Erythroblast (primary cell): ENCODE measurements at regions not wholly inside any gene's neighbourhood (a gene's known extent, or its start where the extent isn't known, plus 50 kb on each side); places are given as distances from the start of the nearest gene placed in this dataset.
"Not testable (repeated sequence)": the region's sequence is repeated elsewhere in the genome, so short reads cannot be mapped to it uniquely, and the experiment has no call there.

Source experiments
- DNase-seq, 2 experiments: peaks; one replicate each; lab custom pipeline; 2025; lab: John Stamatoyannopoulos, UW
- GATA1 ChIP-seq: IDR thresholded peaks from 2 replicates; pipeline ENCODE4 v1.6.1; 2011; ENCODE audit warnings: low read depth, mild to moderate bottlenecking, control low read depth, low read length, moderate library complexity
- POLR2A ChIP-seq: IDR thresholded peaks from 2 replicates; pipeline ENCODE4 v1.6.1; 2011; ENCODE audit warnings: mild to moderate bottlenecking, low read length

DNA sequence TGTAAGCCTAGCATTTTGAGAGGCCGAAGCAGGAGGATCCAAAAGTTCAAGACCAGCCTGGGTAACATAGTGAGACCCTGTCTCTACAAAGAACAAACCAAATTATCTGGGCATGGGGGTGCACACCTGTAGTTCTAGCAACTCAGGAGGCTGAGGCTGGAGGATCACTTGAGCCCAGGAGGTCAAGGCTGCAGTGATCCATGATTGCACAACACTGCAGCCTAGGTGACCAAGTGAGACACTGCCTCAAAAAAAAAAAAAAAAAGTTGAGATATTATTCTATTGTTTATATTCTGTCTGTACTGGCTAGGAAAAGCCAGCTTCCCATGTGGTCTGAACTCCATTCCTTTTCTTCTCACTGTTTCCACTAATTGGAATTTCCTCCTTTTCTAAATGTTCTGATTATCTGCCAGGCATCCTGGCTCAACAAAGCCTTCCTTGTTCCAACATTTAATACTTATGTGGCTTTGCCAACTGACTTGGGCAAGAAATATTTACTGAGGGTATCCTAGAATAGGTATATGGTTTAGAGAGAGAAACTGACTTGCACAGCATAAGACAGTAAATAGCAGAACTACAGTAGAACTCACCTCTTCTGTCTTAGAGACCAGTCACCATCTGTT lies 175.2 kb upstream of the ADAMTS3 start:
- TF ChIP-seq POLR2A (no peak), GATA1 (no peak)
- no peak for DNase-seq

- TF ChIP-seq POLR2A (no peak), GATA1 (no peak)
- DNase-seq, result no peak
These were observed 174.1 kb upstream of the ADAMTS3 start for GRCh38 chr4:72743078-72743477.

- DNase-seq, result no peak
- TF ChIP-seq GATA1, result no peak
- no peak for TF ChIP-seq POLR2A
These were observed 146.3 kb upstream of the ADAMTS3 start for GRCh38 chr4:72715299-72715698.

GRCh38 chr4:72714482-72715279 lies 145.7 kb upstream of the ADAMTS3 start:
- TF ChIP-seq POLR2A (no peak), GATA1 (no peak)
- peak in 1 of 2 experiments; percentile 24 for DNase-seq

GRCh38 chr4:72712997-72713396 lies 144.0 kb upstream of the ADAMTS3 start:
- TF ChIP-seq GATA1 (no peak), POLR2A (no peak)
- DNase-seq, result no peak

GRCh38 chr4:72709475-72709874 lies 140.5 kb upstream of the ADAMTS3 start:
- no peak for TF ChIP-seq GATA1
- no peak for TF ChIP-seq POLR2A
- DNase-seq, result no peak

DNA sequence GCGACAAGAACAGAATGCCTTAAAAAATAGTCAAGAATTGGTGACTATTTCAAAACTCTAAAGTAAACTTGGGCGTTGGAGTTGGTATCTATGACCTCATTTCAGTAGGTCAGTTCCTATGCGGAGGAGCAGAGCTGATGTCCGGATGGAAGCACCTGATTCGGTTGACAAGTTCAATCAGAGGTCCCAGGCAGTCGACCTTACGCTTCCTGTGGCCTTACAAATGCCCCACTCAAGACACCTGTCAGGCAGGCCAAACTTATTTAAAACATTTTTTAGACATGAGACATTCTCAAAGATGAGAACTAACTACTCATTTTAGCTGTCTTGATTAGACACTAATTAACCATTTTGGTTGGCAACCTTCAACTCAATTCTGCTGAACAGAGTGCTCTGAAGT lies 137.7 kb upstream of the ADAMTS3 start:
- DNase-seq, result no peak
- TF ChIP-seq POLR2A (no peak), GATA1 (no peak)

GRCh38 chr4:72704925-72705640 lies 136.1 kb upstream of the ADAMTS3 start:
- peak in 1 of 2 experiments; percentile 33 for DNase-seq

DNA sequence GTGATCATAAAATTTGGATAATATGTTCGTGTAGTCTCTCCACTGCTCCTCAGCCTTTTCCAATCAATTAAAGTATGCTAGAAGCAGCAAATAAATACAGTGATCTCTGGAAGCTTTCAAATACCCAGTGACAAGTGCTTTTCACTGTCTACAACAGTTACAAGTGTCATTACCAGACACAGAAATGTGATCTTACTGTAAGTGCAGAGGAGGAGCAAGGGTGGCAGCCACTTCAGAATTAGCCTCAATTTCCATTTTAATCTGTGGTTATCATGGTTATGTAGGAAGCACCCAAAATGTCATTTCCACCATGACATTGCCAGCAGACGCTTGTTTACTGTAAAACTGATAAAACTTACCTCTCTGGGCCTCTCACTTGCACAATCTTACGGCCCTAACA lies 133.9 kb upstream of the ADAMTS3 start:
- peak in 1 of 2 experiments; percentile 6 for DNase-seq
- TF ChIP-seq GATA1 (no peak), POLR2A (no peak)

DNA sequence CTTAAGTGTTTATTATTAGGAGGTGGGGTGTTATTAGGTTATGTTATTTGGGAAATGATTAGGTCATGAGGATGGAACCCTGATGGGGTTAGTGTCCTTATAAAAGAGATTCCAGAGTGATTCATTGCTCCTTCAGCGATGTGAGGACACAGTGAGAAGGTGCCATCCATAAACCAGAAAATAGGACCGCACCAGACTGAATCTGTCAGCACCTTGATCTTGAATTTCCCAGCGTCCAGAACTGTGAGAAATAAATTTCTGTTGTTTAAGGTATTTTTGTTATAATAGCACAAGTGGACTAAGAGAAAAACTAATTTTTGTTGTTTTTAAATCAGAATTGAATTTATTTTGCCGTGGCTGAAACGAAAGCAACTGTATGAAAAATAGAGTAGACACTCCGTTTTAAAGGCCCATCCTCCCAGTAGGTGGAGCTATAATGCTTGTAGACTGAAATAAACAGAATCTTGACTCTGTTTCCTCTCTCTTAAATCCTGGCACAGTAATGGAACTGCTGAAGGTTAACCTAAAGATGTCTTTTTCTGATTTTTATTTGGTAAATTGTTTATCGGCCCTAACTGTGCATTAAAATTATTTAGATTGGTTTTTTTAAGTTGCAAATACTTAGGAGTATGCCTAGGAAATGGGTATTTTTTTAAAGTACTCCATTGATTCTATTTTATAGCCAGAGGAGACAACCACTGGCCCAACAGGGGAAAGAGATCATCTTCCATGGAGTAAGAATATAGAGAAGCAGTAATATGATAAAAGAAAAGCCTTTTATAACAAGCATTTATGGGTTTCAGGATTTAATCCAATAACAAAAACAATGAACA lies 133.2 kb upstream of the ADAMTS3 start:
- peak; percentile 56 to 72 for DNase-seq
- no peak for TF ChIP-seq POLR2A
- TF ChIP-seq GATA1, result no peak

GRCh38 chr4:72690771-72691170 lies 121.8 kb upstream of the ADAMTS3 start:
- no peak for DNase-seq
- TF ChIP-seq POLR2A (no peak), GATA1 (no peak)

GRCh38 chr4:72689923-72690322 lies 120.9 kb upstream of the ADAMTS3 start:
- peak in 1 of 2 experiments; percentile 36 for DNase-seq
- TF ChIP-seq POLR2A (no peak), GATA1 (no peak)

DNA sequence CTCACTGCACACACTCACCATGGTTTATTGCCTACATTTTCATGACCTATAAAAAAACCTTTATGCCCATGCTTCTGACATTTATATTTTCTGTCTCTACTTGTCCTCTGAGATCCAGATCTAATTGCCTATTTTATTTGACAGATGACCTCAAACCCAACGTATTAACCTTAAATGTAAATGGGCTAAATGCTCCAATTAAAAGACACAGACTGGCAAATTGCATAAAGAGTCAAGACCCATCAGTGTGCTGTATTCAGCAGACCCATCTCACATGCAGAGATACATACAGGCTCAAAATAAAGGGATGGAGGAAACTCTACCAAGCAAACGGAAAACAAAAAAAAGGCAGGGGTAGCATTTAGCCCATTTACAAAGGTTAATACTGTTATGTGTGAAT lies 117.4 kb upstream of the ADAMTS3 start:
- DNase-seq, result not testable (repeated sequence)

GRCh38 chr4:72679666-72680065 lies 110.6 kb upstream of the ADAMTS3 start:
- no peak for DNase-seq
- TF ChIP-seq POLR2A (no peak), GATA1 (no peak)
